ENCODE measurements at regions not wholly inside any gene's neighbourhood (a gene's known extent, or its start where the extent isn't known, plus 50 kb on each side); places are given as distances from the start of the nearest gene placed in this dataset.

- Histone ChIP-seq H3K4me3 (no peak overlapping the region), H3K27ac (no peak overlapping the region), H3K4me1 (no peaks in the 10 kb centered on the region), H3K9me3 (peaks cover 0 to 7% of the 10 kb centered on the region in 2 donors), H3K27me3 (no peaks in the 10 kb centered on the region), H3K36me3 (no peaks in the 10 kb centered on the region)
- ATAC-seq (peak; percentile 84), DNase-seq (no peak)
- intact Hi-C loops (cut with DNase I): no loop called here
- no peak for TF ChIP-seq CTCF (IDR thresholded peaks at IDR 0.05)
Measured at GRCh38 chr3:22713936-22714335, 489.2 kb upstream of the UBE2E2 start.

GRCh38 chr3:22714749-22715148 lies 488.4 kb upstream of the UBE2E2 start:
- H3K4me3 ChIP-seq: no peak overlapping the region
- peaks cover 0 to 10% of the 10 kb centered on the region in 2 donors for H3K9me3 ChIP-seq
- H3K27ac ChIP-seq: no peak overlapping the region
- ATAC-seq: no peak
- H3K36me3 ChIP-seq: no peaks in the 10 kb centered on the region
- no peaks in the 10 kb centered on the region for H3K27me3 ChIP-seq
- DNase-seq: no peak
- no peak for TF ChIP-seq CTCF (IDR thresholded peaks at IDR 0.05)
- H3K4me1 ChIP-seq: no peaks in the 10 kb centered on the region
- intact Hi-C loops (cut with DNase I): no loop called here

- Histone ChIP-seq H3K36me3 (no peaks in the 10 kb centered on the region), H3K27ac (no peak overlapping the region), H3K9me3 (peaks cover 0 to 4% of the 10 kb centered on the region in 2 donors), H3K4me1 (no peaks in the 10 kb centered on the region), H3K4me3 (no peak overlapping the region), H3K27me3 (no peaks in the 10 kb centered on the region)
- DNase-seq (no peak), ATAC-seq (no peak)
- intact Hi-C loops (cut with DNase I): no loop called here
- no peak for TF ChIP-seq CTCF (IDR thresholded peaks at IDR 0.05)
Measured at GRCh38 chr3:22720596-22720995, 482.5 kb upstream of the UBE2E2 start.

- no peak for DNase-seq
- ATAC-seq: no peak
- no peak overlapping the region for H3K4me3 ChIP-seq
- intact Hi-C loops (cut with DNase I): no loop called here
- no peaks in the 10 kb centered on the region for H3K27me3 ChIP-seq
- no peak overlapping the region for H3K27ac ChIP-seq
- H3K9me3 ChIP-seq: no peaks in the 10 kb centered on the region
- H3K36me3 ChIP-seq: no peaks in the 10 kb centered on the region
- TF ChIP-seq CTCF (IDR thresholded peaks at IDR 0.05): no peak
- no peaks in the 10 kb centered on the region for H3K4me1 ChIP-seq
Measured at GRCh38 chr3:22724420-22724819, 478.7 kb upstream of the UBE2E2 start.

- no peaks in the 10 kb centered on the region for H3K27me3 ChIP-seq
- ATAC-seq (no peak), DNase-seq (no peak)
- no peak for TF ChIP-seq CTCF (IDR thresholded peaks at IDR 0.05)
- H3K27ac ChIP-seq: no peak overlapping the region
- no peaks in the 10 kb centered on the region for H3K36me3 ChIP-seq
- H3K4me3 ChIP-seq: no peak overlapping the region
- H3K4me1 ChIP-seq: no peaks in the 10 kb centered on the region
- H3K9me3 ChIP-seq: no peaks in the 10 kb centered on the region
- intact Hi-C loops (cut with DNase I): no loop called here
Measured at GRCh38 chr3:22728406-22728805, 474.7 kb upstream of the UBE2E2 start.

Measured in left lung (tissue), 4 donors.